GM12891 (cell line): ENCODE measurements at regions not wholly inside any gene's neighbourhood (a gene's known extent, or its start where the extent isn't known, plus 50 kb on each side); places are given as distances from the start of the nearest gene placed in this dataset.

Source experiments
- DNase-seq: peaks from one replicate; pipeline ENCODE4 v3.0.0; 2011; ENCODE audit warnings: low spot score; ENCODE audit not compliant: insufficient read length
- FAIRE-seq: peaks from 2 replicates; lab custom pipeline; 2011; peaks lifted over from hg19 to GRCh38; lab: Jason Lieb, UNC
- PAX5 ChIP-seq: IDR thresholded peaks from 2 replicates; pipeline ENCODE4 v1.6.1; 2011; ENCODE audit warnings: low read length, moderate library complexity, mild to moderate bottlenecking; ENCODE audit not compliant: insufficient read depth, severe bottlenecking
- POLR2A ChIP-seq: IDR thresholded peaks from 2 replicates; pipeline ENCODE4 v1.6.1; 2011; ENCODE audit warnings: low read depth, low read length, control low read depth
- POLR2AphosphoS5 ChIP-seq: IDR thresholded peaks from 2 replicates; pipeline ENCODE4 v1.6.1; 2011; ENCODE audit warnings: low read depth, low read length, control low read depth
- POU2F2 ChIP-seq: IDR thresholded peaks from 2 replicates; pipeline ENCODE4 v1.6.1; 2011; ENCODE audit warnings: low read depth, mild to moderate bottlenecking, control low read depth, low read length, moderate library complexity
- SPI1 ChIP-seq: IDR thresholded peaks from 2 replicates; pipeline ENCODE4 v1.6.1; 2011; ENCODE audit warnings: low read depth, low read length, control low read depth
- TAF1 ChIP-seq: IDR thresholded peaks from 2 replicates; pipeline ENCODE4 v1.6.1; 2011; ENCODE audit warnings: low read depth, low read length, control low read depth

DNA sequence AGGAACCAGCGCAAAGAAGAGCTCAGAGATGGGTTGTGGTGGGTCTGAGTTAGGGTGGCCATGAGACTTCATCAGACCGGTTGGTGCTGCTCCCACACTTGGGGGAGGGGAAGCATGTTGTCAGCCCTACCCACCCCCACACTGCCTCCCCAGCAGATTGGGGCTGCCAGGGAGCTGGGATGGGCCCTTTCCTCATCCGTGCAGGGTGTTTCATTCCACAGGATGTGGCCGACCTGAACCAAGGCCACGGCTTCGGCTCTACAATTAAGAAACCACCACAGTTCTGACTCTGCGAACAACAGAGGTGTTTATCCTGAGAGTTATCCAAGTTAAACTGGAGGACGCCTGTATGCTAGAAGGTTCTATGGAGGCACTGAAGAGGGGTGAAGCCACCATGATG lies 171.2 kb downstream of the ETS2 start:
- TF ChIP-seq SPI1 (no peak), POLR2A (no peak), POU2F2 (no peak), POLR2AphosphoS5 (no peak)
- FAIRE-seq (no peak), DNase-seq (no peak)

DNA sequence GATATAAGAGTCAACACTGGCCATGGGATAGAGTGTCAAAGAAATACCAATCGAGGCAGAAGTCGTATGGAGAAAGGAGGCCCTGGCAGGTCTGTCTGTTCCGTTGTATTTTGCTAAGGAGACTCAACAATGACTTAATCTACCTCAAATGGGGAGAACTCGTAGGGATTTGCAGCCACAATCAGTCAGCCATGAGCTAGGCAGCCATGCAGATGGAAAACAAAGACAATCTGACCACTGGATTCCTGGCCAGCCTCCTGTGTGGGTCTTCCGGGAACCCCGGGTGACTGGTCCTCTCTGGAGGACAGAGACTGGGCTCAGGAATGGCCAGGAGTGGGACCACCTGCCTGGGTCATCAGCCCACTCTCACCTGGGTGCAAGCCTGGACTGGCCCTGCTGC lies 167.8 kb downstream of the ETS2 start:
- TF ChIP-seq POU2F2 (no peak), PAX5 (no peak), TAF1 (no peak), SPI1 (no peak), POLR2A (no peak), POLR2AphosphoS5 (no peak)
- DNase-seq (no peak), FAIRE-seq (no peak)

DNA sequence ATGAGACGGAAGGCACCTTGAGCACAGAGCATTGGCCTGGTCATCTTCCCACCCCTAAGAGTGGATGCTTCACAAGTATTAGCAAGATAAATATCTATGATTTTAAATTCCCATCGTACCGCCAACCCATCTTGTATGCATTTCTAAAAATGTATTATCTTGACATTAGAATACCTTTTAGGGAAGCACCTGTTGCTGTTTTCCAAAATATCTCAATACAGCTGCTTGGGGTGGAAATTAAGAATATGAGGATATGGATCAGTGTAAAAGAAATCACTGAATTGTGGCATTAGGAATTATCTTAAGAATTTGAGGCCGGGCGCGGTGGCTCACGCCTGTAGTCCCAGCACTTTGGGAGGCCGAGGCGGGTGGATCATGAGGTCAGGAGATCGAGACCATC lies 166.3 kb downstream of the ETS2 start:
- FAIRE-seq: no peak
- no peak for TF ChIP-seq POU2F2
- TF ChIP-seq POLR2A: no peak
- no peak for TF ChIP-seq PAX5
- DNase-seq: no peak

DNA sequence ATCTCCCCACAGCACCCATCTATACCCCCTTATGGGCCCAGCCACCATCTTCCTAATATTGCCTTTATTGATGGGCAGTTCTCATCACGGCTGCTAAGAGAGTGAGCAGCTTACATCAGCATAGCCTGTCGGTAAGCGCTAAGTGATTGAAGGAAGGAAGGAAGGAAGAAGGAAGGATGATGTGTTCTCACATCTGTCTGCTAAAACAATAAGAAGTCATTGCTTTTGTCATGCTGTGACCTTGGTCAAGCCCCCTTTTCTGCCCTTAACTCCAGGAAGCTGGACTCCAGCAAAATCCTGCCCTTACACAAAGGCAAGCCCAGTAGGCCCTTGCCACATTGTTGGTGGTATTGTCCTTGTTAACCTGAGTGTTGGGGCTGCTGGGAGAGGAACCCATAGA lies 165.0 kb downstream of the ETS2 start:
- TF ChIP-seq POLR2A (no peak), PAX5 (no peak), POLR2AphosphoS5 (no peak)
- no peak for DNase-seq
- no peak for FAIRE-seq

DNA sequence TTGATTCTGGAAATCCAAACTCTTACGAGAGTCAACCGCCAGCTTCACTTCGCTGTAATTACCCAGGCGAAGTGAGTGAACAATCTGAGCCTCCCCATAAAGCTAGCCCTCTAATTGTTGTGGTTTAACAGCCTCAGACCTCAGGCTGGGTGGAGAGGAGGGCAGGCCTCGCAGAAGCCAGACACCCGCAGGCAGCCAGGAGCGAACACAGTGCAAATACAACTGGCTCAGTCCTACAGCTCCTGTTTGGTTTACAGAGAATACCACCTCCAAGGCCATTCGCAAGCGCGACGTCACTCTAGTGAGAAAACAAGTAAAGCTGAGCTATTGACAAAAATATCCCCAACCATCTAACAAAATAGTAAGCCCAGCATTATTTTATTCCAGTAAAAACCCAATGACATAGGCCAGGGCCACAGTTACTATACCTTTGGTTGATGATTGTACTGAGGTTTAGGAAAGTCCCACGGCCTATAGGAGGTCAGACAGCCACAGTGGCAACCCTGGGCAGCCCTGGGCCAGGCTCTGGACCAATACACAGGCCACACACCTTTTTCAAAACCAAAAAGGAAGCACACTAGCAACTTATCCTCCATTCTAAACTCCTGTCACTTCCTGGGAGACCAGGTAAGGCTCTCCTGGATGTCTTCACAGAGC lies 163.3 kb downstream of the ETS2 start:
- no peak for TF ChIP-seq SPI1
- no peak for TF ChIP-seq TAF1
- TF ChIP-seq POLR2A: no peak
- no peak for TF ChIP-seq POLR2AphosphoS5
- TF ChIP-seq POU2F2: no peak
- no peak for FAIRE-seq
- no peak for DNase-seq

DNA sequence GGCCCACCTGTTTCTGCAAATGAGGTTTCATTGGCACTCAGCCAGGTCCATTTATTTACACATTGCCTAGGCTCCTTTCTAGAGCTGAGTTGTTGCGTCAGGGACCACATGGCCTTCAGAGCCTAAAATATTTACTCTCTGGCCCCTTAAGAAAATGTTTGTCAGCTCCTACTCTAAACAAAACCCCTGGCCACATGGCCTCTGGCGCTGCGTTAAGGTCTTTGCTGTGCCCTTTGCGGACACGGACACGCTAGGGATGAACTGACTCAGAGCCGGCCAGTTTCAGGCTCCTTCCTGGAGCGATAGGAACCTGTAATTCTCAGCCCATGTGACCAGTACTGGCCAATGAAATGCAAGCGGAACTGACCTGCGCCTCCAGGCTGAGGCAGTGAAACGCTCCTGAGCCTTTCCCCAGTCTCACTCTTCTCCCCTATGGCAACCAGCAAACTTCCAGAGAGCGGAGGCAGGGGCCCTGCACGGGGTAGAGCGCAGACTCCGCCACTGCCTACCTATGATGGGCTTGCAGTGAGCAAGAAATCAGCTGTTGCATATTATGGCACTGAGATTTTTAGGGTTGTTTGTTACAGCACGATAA lies 160.3 kb downstream of the ETS2 start:
- FAIRE-seq (no peak), DNase-seq (no peak)
- TF ChIP-seq PAX5: no peak
- TF ChIP-seq TAF1: no peak
- no peak for TF ChIP-seq POLR2AphosphoS5
- TF ChIP-seq POU2F2: no peak
- no peak for TF ChIP-seq POLR2A
- no peak for TF ChIP-seq SPI1

DNA sequence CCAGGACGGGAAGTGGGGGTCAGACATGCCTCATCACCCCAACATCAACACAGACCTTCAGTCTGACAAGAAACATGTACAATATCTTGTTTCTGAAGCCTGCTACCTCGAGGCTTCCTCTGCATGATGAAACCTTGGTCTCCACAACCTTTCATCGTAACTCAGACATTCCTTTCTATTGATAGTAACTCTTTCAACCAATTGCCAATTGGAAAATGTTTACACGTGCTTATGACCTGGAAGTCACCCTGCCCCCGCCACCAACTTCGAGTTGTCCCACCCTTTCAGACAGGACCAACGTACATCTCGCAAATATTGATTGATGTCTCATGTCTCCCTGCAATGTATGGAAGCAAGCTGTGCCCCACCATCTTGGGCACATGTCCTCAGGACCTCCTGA lies 159.5 kb downstream of the ETS2 start:
- no peak for DNase-seq
- TF ChIP-seq POLR2A (no peak), PAX5 (no peak), SPI1 (no peak), POU2F2 (no peak), POLR2AphosphoS5 (no peak), TAF1 (no peak)
- no peak for FAIRE-seq

DNA sequence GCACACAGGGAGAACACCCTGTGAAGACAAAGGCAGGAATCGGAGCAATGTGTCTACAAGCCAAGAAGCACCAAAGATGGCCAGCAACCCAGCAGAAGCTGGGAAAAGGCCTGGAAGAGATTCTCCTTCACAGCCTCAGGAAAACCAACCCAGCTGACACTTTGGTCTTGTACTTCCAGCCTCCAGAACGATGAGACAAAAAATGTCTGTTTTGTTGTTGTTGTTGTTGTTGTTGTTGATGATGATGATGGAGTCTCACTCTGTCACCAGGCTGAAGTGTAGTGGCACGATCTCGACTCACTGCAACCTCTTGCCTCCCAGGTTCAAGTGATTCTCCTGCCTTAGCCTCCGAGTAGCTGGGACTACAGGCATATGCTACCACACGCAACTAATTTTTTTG lies 157.3 kb downstream of the ETS2 start:
- DNase-seq (no peak), FAIRE-seq (no peak)
- TF ChIP-seq POLR2AphosphoS5: no peak
- no peak for TF ChIP-seq POU2F2
- no peak for TF ChIP-seq POLR2A
- TF ChIP-seq TAF1: no peak
- TF ChIP-seq PAX5: no peak
- no peak for TF ChIP-seq SPI1

DNA sequence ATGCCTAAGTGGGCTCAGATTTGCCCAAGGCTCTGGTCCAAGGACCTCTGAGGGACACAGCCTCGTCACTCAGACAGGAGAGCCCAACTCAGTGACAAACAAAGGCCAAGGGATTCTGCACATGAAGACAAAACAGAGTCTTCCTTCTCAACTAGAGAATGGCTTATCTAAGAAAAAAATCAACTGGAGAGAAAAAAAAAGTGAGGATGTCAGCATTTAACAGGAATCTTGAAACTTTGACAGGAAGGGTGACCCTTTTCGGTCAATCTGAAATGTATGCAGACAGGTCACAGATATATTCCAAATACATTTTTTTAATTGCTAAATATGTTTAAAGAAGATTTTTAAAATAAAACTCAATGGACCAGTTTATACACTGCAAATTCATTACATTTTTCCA lies 154.5 kb downstream of the ETS2 start:
- FAIRE-seq (no peak), DNase-seq (no peak)
- TF ChIP-seq POLR2A (no peak), POU2F2 (no peak), TAF1 (no peak), PAX5 (no peak), SPI1 (no peak), POLR2AphosphoS5 (no peak)

DNA sequence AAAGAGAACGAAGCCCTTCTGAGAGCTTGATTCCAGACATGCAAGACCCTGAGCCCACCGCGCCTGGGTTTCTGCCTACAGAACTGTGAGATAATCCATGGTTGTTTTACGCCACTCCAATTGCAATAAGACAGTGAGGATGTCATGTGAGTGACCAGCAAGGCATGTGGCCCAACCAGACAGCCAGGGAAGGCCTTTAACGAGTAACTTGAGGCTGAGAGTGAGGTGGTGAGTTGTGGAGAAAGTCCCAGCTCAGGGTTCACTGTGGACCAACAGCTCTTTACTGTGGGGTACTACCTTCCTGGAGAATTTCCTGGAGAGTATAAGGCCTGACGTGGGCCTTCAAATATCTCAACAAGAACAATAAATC lies 153.9 kb downstream of the ETS2 start:
- FAIRE-seq: no peak
- TF ChIP-seq TAF1 (no peak), POLR2AphosphoS5 (no peak), SPI1 (no peak), POU2F2 (no peak), PAX5 (no peak)
- DNase-seq: no peak
